ENCODE measurements at regions not wholly inside any gene's neighbourhood (a gene's known extent, or its start where the extent isn't known, plus 50 kb on each side); places are given as distances from the start of the nearest gene placed in this dataset.

DNA sequence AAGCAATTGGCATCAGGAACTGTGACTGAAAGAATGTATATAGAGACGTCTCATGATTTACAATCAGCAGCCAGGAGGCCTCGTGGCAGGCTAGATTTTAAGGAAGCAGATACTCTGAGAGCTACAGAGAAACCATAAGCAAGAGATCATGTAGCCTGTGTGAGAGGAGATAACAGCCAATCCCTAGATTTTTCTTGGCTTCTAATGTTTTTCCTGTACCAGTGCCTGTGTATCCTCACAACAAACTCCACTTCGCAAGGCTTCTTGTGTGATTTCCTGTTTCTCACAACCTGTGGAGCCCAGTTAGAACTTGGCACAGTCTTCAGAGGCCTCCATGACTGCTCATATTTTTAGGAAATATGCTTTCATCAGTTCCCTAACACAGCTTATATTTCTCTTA is 147.9 kb downstream of the PTCHD1 start:
- 51 to 59% methylated on average over 3 of the region's 3 CpGs for WGBS, 2 donors
- no peaks in the 10 kb centered on the region for H3K9me3 ChIP-seq
- TF ChIP-seq, protein P1, sequence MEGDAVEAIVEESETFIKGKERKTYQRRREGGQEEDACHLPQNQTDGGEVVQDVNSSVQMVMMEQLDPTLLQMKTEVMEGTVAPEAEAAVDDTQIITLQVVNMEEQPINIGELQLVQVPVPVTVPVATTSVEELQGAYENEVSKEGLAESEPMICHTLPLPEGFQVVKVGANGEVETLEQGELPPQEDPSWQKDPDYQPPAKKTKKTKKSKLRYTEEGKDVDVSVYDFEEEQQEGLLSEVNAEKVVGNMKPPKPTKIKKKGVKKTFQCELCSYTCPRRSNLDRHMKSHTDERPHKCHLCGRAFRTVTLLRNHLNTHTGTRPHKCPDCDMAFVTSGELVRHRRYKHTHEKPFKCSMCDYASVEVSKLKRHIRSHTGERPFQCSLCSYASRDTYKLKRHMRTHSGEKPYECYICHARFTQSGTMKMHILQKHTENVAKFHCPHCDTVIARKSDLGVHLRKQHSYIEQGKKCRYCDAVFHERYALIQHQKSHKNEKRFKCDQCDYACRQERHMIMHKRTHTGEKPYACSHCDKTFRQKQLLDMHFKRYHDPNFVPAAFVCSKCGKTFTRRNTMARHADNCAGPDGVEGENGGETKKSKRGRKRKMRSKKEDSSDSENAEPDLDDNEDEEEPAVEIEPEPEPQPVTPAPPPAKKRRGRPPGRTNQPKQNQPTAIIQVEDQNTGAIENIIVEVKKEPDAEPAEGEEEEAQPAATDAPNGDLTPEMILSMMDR (IDR thresholded peaks at IDR 0.05), result no peak
- no peak for TF ChIP-seq POLR2A (IDR thresholded peaks at IDR 0.05)
- no peak overlapping the region for H3K4me3 ChIP-seq
- intact Hi-C loops (cut with DNase I; ENCODE audit: low total_unique reads), result no loop called here
- H3K27me3 ChIP-seq, result no peaks in the 10 kb centered on the region
- no peaks in the 10 kb centered on the region for H3K36me3 ChIP-seq (ENCODE audit: low read depth, missing control alignments)
- DNase-seq, result no peak
- H3K27ac ChIP-seq, result no peak overlapping the region
- no peaks in the 10 kb centered on the region for H3K4me1 ChIP-seq

DNA sequence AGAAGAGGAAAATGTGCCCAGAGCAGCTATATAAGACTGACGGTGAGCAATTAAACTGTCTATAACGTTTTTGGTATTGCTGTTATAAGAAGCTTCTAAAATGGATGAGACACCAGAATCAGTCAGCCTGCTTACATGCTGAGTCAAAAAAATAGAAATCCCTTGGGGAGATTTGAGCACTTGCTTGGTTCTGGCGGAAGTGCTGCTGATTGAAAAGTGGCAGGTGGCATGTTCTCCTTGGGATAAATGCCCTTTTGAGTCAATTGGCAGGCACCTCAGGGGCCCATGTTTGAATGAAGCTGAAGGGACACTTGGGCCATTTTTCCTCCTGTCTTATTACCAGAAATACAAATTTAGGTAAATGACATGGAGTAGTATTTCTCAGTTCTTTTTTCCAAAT is 148.7 kb downstream of the PTCHD1 start:
- Histone ChIP-seq H3K27ac (no peak overlapping the region), H3K4me1 (no peaks in the 10 kb centered on the region), H3K4me3 (no peak overlapping the region), H3K27me3 (no peaks in the 10 kb centered on the region), H3K36me3 (ENCODE audit: low read depth, missing control alignments) (no peaks in the 10 kb centered on the region), H3K9me3 (no peaks in the 10 kb centered on the region)
- TF ChIP-seq POLR2A (IDR thresholded peaks at IDR 0.05), result no peak
- no peak for DNase-seq
- intact Hi-C loops (cut with DNase I; ENCODE audit: low total_unique reads), result no loop called here
- WGBS, 2 donors, result 77 to 91% methylated on average over 3 of the region's 3 CpGs

DNA sequence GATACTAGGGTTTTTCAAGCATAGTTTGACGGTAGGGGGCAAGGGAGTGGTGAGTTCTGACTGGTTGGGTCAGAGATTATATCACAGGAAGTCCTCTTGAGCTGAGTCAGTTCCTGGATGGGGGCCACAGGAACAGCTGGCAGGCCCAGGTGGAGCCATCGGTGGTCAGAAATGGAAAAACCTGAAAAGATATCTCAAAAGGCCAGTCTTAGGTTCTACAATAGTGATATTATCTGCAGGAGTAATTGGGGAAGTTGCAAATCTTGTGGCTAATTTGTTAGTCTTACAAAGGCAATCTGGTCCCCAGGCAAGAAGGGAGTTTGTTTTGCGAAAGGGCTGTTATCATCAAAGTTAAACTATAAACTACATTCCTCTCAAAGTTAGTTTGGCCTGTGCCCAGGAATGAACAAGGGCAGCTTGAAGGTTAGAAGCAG is 159.3 kb downstream of the PTCHD1 start:
- H3K9me3 ChIP-seq, result no peaks in the 10 kb centered on the region
- intact Hi-C loops (cut with DNase I; ENCODE audit: low total_unique reads), result no loop called here
- no peak overlapping the region for H3K27ac ChIP-seq
- TF ChIP-seq POLR2A (IDR thresholded peaks at IDR 0.05), result no peak
- TF ChIP-seq, protein P1 (IDR thresholded peaks at IDR 0.05), result no peak
- 39 to 54% methylated on average over 3 of the region's 3 CpGs for WGBS, 2 donors
- H3K4me3 ChIP-seq, result no peak overlapping the region
- H3K27me3 ChIP-seq, result no peaks in the 10 kb centered on the region
- no peaks in the 10 kb centered on the region for H3K4me1 ChIP-seq
- H3K36me3 ChIP-seq (ENCODE audit: low read depth, missing control alignments), result no peaks in the 10 kb centered on the region
- DNase-seq, result no peak

DNA sequence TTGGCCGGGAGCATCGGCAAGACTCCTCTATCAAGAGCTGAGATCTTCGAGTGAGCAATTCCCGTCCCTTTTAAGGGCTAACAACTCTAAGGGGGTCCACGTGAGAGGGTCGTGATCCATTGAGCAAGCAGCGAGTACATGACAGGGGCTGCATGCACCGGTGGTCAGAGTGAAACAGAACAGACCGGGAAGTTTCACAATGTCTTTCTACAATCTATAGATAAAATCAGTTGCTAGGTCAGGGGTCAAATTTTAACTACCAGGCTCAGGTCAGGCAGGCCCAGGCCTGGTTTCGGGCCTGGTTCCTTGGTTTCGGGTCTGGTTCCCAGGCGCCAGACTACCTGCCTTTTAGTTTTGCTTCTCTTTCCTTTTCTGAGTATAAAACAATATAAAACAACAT is 160.1 kb downstream of the PTCHD1 start:
- WGBS, 2 donors, result 90 to 93% methylated on average over 4 to 12 of the region's 12 CpGs
- no peak for DNase-seq
- H3K9me3 ChIP-seq, result no peaks in the 10 kb centered on the region
- H3K4me1 ChIP-seq, result no peaks in the 10 kb centered on the region
- TF ChIP-seq, protein P1 (IDR thresholded peaks at IDR 0.05), result no peak
- no peak for TF ChIP-seq POLR2A (IDR thresholded peaks at IDR 0.05)
- no peak overlapping the region for H3K27ac ChIP-seq
- no peaks in the 10 kb centered on the region for H3K36me3 ChIP-seq (ENCODE audit: low read depth, missing control alignments)
- H3K4me3 ChIP-seq, result no peak overlapping the region
- intact Hi-C loops (cut with DNase I; ENCODE audit: low total_unique reads), result no loop called here
- no peaks in the 10 kb centered on the region for H3K27me3 ChIP-seq

DNA sequence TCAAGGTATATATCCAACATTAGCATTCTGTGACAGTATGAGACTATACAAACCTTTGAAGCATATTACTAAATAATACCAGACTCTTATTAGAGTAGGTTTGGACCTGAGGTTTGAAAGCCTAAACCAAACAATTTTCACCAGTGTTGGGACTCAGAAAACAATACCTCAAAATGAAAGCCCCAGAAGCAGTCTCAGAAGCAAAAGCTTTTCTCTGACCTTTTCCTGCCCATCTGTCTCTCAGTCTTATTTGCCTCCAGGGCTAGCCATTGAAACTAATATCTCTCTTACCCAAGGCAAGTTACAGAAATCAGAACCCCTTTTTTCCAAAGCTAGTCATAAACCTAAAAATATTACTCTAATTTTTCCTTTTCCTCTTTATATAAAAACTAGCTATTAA is 163.3 kb downstream of the PTCHD1 start:
- TF ChIP-seq POLR2A (IDR thresholded peaks at IDR 0.05), result no peak
- TF ChIP-seq, protein P1 (IDR thresholded peaks at IDR 0.05), result no peak
- DNase-seq, result no peak
- H3K27me3 ChIP-seq, result no peaks in the 10 kb centered on the region
- H3K4me1 ChIP-seq, result no peaks in the 10 kb centered on the region
- intact Hi-C loops (cut with DNase I; ENCODE audit: low total_unique reads), result no loop called here
- no peaks in the 10 kb centered on the region for H3K9me3 ChIP-seq
- H3K4me3 ChIP-seq, result no peak overlapping the region
- no peak overlapping the region for H3K27ac ChIP-seq
- H3K36me3 ChIP-seq (ENCODE audit: low read depth, missing control alignments), result no peaks in the 10 kb centered on the region
